SH-SY5Y (cell line): ENCODE measurements at regions not wholly inside any gene's neighbourhood (a gene's known extent, or its start where the extent isn't known, plus 50 kb on each side); places are given as distances from the start of the nearest gene placed in this dataset.

Source experiments
- GATA2 ChIP-seq: IDR thresholded peaks from 2 replicates; pipeline ENCODE4 v1.6.1; 2011; ENCODE audit warnings: mild to moderate bottlenecking, low read depth, low read length
- GATA3 ChIP-seq: IDR thresholded peaks from 2 replicates; pipeline ENCODE4 v1.6.1; 2011; ENCODE audit warnings: low read depth, mild to moderate bottlenecking, low read length, moderate library complexity

DNA sequence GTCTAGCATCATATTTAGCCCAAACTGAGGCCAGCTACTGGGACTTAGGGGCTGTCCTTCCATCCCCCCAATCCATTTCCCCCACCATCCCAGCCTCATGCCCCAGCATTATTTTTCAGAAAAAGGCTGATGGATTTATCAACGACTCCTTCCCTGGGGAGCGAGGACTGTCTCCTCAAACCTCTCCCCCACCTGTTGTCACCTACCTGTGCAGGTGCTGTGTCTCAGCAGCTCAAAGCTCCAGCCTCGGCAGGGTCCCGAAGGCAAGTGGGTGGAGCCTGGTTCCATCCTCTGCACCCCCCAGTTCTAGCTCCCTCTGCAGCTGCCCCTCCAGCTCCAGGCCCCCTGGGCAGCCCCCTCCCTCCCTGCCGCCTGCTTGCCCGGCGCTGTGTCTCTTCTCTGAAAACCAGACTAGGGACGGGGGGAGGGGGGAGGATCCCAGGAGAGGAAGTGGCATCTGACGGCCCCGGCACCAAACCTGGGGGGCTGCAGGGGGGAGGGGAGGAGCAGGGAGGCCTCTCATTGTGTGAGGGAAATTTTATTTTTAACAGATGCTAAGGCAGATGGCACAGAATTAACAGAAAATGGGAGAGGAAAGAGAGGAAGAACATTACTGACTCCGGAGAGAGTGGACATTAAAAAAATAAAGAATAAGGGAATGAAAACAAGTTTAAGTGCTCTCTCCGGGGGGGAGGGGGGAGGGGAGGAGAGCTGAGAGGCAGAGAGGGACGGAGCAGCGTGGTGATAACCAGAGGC is 61.7 kb upstream of the PAX2 start:
- TF ChIP-seq GATA3 (no peak), GATA2 (peak; percentile 13; the same call in 1 of the 2 replicates)
